GM19240 (cell line): ENCODE measurements at regions not wholly inside any gene's neighbourhood (a gene's known extent, or its start where the extent isn't known, plus 50 kb on each side); places are given as distances from the start of the nearest gene placed in this dataset.
"Not testable (repeated sequence)": the region's sequence is repeated elsewhere in the genome, so short reads cannot be mapped to it uniquely, and the experiment has no call there.

Experiments used
- DNase-seq: peaks from one replicate; pipeline ENCODE4 v3.0.0; 2011; ENCODE audit warnings: low spot score; ENCODE audit not compliant: insufficient read length

GRCh38 chr1:10910681-10911489 lies 101.6 kb upstream of the TARDBP start:
- no peak for DNase-seq

DNA sequence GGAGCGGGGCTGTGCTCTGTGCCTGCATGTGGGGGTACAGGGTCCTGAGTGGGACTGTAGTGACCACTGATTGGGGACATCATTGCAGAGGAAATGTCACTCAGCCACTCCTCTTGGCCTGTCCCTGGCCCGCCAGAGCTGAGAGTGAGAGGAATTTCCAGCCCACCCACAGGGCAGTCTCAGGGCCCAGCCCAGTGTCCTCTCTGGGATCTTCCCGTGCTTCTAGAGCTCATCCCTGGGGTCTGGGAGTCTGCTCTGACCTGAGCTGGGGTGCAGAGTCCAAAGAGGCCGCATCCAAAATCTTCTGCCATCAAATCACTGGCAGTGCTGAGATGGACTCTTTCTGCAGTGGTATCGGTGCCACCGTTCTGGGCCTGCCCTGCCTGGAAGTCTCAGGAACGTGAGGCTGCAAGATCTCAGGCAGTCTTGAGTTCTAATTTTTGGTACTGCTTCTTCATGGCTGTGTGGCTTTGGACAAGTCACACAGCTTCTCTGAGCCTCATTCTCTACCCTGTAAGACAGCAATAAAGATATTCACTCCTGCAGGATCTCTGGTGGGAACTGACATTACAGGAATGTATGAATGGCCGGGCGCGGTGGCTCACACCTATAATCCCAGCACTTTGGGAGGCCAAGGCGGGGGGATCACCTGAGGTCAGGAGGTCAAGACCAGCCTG lies 100.8 kb upstream of the TARDBP start:
- no peak for DNase-seq

DNA sequence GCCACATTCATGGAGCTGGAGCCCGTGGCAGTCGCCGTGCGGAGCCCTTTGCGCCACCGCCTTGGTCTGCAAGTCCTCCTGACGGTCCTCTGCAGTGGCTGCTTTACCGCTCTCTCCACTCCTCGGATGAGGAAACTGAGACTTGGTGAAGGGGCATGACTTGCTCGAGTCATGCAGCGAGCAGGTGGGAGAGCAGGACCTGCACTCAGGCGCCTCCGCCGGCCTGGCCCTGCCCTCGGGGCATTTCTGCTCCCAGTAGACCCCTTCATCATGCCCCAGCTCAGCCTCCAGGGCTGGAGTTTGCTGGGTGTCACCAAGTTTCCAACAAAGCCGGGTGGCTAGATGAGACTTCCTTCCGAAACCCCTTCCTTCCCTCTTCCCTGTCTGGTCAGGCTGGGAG lies 100.0 kb upstream of the TARDBP start:
- no peak for DNase-seq

DNA sequence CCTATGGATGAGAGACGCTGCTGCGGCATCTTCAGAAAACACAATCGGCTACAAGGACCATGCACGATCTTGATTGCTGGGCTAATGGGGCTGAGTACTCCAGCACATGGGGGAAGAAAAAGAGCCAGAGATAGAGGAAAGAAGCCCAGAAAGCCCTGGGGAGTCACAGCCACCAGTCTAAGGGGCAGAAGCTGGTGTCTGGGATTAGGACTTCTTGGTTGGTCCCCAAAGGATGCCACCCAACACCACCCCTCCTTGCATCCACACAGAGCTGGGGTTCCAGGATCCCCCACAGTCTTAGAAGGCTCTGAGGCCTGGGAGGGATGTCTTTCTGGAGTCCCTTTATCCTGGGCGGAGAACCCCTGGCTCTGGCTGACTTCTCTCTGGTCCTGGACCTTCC lies 98.4 kb upstream of the TARDBP start:
- DNase-seq = no peak

- DNase-seq = no peak
Observed at GRCh38 chr1:10915594-10915993, 96.9 kb upstream of the TARDBP start.

- no peak for DNase-seq
Observed at GRCh38 chr1:10916311-10916710, 96.1 kb upstream of the TARDBP start.

DNA sequence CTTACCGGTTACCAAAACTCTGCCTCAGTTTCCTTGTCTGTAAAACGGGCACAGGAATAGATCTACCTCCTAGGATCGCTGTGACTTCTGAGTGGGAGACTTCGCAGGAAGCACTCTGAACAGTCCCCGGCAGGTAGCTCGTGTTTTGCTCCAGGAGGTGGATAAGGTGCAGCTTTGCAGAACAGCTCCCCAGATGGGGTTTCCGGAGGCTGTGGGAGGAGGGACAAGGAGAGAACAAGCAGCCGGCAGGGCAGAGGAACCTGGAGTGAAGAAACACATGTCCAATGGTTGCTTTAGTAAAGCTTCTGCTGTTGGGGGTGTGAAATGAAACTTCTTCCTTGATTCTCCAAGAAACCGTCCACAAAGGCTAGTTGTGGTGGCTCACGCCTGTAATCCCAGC lies 95.5 kb upstream of the TARDBP start:
- no peak for DNase-seq

DNA sequence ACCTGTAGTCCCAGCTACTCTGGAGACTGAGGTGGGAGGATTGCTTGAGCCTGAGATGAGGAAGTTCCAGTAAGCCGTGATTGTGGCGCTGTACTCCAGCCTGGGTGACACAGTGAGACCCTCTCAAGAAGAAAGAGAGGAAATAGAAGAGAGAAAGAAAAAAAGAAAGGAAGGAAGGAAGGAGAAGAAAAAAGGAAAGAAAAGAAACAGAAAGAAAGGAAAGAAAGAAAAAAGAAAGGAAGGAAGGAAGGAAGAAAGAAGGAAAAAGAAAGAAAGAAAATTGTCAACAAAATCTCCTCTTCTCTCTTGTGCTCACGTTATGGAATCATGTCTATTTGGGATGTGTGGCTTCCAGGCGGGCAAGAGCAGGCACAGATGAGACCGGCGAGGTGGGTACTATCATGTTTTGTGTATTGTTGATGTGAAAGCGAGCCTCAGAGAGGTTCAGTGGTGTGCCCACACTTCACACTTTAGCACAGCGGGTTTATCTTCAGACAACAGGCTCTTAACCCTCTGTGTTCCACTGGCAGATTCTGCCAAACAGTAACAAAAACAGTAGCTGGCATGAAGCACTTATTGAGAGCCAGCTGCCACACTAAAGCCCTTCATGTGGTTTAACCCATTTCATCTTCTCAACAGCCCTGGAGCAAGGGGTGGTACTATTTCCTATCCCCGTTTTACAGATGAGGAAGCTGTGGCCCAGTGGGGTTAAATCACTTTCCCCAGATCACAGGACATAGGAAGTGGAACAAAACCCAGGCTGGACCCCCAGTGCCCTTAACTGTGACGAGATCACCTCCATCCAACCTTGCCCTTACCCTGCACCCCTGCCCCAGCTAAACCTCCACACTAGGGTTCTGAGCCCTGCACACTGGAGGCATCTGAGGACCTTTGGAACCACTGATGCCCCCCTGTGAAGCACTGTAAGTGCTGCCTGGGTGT lies 94.7 kb upstream of the TARDBP start:
- DNase-seq = no peak

DNA sequence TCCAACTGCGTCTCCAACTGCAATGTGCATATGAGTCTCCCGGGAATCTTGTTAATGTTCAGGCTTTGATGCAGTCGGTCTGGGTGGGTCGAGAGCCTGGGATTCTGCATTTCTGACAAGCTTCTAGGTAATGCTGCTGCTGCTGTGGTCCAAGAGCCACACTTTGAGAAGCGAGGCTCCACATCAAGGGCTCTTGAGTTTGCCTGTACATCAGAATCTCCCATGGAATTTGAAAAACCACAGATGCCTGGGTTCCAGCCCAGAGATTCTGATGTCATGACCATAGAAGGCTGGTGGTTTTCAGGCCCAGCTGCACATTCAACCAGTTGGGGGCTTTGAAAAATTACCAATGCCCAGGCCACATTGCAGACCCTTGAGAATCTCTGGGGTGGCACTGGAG lies 93.9 kb upstream of the TARDBP start:
- no peak for DNase-seq

DNA sequence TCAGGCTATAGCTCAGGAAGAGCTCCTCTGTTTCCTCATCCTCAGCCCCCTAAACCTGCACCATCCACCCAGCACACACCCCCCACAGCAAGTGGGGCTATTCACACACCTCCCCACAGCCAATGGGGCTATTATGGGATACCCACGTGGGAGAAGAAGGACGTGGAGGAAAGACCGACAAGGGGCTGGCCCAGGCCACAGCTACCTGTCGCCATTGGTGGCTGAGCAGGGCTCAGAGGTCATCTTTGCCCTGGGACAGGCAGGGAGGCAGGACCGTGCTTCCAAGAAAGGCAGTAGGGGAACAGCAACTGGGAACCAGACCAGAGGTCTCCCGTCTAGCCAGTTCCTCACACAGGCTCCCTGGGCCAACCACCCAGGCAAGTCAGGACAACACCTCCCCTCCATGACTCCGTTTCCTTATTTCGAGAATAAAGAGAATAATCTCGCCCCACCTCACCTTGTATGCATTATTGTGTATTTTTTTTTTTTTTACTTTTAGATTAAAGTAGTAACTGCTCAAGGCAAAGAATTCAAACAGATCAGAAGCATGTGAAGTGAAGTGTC lies 92.3 kb upstream of the TARDBP start:
- no peak for DNase-seq

DNA sequence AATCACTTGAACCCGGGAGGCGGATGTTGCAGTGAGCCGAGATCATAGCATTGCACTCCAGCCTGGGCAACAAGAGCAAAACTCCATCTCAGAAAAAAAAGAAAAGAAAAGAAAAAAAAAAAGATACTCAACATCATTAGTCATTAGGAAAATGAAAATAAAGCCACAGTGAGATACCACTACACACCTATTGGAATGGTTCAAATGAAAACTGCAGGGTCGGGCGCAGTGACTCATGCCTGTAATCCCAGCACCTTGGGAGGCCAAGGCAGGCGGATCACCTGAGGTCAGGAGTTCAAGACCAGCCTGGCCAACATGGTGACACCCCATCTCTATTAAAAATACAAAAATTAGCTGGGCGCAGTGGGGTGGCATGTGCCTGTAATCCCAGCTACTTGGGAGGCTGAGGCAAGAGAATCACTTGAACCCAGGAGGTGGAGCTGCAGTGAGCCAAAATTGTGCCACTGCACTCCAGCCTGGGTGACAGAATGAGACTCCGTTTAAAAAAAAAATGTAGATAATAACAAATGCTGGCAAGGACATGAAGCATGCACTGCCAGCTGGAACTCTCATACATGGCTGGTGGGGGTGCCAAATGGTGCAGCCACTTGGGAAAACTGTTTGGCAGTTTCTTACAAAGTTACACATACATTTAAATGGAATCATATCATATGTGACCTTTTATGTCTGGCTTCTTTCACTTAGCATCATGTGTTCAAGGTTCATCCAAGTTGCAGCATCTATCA lies 90.0 kb upstream of the TARDBP start:
- DNase-seq = not testable (repeated sequence)

GRCh38 chr1:10924030-10924429 lies 88.4 kb upstream of the TARDBP start:
- DNase-seq = no peak

GRCh38 chr1:10928654-10929053 lies 83.8 kb upstream of the TARDBP start:
- DNase-seq = no peak

DNA sequence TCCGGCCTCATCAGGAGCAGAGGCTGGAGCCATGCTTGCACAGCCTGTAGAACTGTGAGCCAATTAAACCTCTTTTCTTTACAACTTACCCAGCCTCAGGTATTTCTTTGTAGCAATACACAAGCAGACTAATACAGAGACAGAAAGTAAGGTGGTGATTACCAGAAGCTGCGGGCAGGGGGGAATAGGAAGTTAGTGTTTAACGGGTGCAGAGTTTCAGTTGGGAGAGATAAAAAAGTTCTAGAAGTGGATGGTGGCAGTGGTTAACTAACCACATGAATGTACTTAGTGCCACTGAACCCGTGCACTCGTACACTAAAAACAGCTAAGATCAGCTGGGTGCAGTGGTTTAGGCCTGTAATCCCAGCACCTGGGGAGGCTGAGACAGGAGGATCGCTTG lies 80.4 kb upstream of the TARDBP start:
- no peak for DNase-seq

DNA sequence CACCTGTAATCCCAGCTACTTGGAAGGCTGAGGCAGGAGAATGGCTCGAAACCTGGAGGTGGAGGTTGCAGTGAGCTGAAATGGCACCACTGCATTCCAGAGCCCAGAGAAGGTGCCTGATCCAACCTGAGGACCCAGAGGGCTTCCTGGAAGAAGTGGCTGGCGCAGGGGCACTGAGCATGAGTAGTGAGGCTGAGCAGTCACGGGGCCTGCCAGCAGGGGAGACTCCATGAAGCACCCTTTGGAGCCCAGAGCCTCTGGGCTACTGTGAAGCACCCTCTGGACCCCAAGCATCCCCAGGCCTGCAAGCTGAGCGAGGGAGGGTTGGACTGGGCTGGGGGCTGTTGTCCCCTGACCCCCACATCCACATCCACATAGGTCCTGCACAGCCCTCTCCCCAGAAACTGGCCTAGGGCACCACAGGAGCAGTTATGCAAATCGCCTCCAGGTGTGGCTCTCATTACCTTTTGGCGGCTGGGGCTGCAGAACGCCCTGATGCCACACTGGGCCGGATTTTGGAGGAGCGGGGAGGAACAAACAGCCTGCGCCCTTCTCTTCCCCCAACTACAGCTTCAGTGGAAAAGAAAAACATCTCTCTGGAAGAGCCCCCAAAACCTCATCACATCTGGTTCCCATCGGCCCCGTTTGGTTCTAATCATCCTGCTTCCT lies 78.2 kb upstream of the TARDBP start:
- DNase-seq = no peak

DNA sequence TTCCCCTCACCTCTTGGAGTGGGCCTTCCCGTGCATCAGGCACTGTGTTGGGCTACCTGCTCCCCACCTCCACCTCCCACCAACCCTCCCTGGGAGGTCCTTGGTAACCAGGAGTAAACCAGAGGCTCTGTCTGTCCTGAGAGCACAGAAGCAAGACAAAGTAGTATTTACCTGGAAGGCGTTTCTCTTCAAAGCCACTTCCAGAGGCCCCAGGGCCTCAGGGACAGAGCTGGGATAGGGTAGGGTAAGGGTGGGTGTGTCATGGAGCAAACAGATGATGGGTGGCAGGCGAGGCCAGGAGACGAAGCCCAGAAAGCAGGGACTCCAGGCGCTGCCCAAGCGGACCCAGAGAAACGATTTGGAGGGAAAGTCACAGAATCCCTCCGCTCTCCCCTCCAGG lies 77.2 kb upstream of the TARDBP start:
- no peak for DNase-seq

DNA sequence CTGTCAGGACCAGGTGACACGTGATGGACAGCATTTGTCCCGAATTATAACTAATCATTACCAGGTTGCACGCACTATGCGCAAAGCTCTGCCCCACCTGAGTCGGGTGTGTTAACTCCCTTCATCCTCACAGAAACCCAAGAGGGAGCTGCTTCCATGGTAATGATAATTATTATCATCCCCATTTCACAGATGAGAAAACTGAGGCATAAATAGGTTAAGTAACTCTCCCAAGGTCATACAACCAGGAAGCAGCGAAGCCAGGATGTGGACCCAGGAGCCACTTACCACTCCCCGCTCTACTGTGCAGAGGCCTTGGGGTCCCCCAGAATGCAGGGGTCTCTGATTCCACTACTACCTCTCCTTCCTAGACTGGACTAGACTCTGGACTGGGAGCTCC lies 76.7 kb upstream of the TARDBP start:
- DNase-seq = no peak

DNA sequence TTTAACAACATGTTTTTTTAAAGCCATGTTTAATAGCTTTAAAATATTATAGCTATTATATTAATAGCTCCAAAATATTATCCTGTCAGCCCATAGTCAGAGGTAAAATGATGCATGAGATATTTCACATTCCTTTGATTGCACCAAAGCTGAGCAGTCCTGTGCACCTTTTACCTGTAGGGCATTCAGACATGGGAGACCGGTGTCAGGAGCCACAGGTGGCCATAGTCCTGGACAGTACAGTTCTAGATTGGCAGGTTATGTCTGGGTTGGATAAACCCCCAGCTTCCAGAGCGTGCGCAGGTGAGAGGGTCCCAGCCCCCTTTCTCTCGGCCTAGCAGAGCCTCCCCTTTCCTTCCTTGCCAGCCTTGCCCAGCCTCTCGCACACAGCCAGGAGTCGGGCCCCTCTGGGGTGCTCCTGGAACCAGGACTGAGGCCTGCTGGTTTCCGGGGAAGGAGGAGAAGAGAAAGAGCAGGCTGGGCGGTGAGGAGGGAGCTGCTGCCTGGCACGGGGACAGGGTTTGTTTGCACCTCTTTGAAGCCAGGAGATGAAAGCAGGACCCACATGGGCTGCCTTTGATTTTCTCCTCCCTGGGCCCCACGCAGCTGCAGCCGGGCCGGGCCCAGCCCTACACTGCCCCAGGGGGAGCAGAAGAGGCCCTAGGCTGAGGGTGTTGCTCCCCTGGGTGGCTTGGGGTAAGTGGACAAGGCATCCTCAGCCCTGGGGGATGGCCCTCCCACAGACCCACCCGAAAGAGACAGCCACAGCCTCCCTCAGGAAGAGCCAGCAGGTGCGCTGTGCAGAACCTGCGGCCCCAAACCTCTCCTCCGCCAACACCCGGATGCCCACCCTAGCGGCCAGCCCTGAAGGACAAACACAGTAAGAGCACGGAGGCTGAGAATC lies 75.2 kb upstream of the TARDBP start:
- no peak for DNase-seq

GRCh38 chr1:10938741-10939417 lies 73.6 kb upstream of the TARDBP start:
- DNase-seq = no peak
